ENCODE measurements at regions not wholly inside any gene's neighbourhood (a gene's known extent, or its start where the extent isn't known, plus 50 kb on each side); places are given as distances from the start of the nearest gene placed in this dataset.

GRCh38 chr5:159697530-159697929, 218.8 kb upstream of the ADRA1B start:
- no peak for ATAC-seq

GRCh38 chr5:159698322-159698721, 218.0 kb upstream of the ADRA1B start:
- DNase-seq (ENCODE audit: missing footprints) (no peak), ATAC-seq (no peak)
- intact Hi-C loops (cut with DNase I), result no loop called here

More at GRCh38 chr5:159697530-159697929, 218.8 kb upstream of the ADRA1B start:
- DNase-seq (ENCODE audit: missing footprints), result no peak
- intact Hi-C loops (cut with DNase I), result no loop called here

GRCh38 chr5:159700016-159700415, 216.3 kb upstream of the ADRA1B start:
- intact Hi-C loops (cut with DNase I), result no loop called here
- no peak for DNase-seq (ENCODE audit: missing footprints)
- ATAC-seq, result no peak

GRCh38 chr5:159702301-159702700, 214.0 kb upstream of the ADRA1B start:
- intact Hi-C loops (cut with DNase I), result no loop called here
- ATAC-seq, result no peak
- no peak for DNase-seq (ENCODE audit: missing footprints)

GRCh38 chr5:159702826-159703225, 213.5 kb upstream of the ADRA1B start:
- no peak for DNase-seq (ENCODE audit: missing footprints)
- intact Hi-C loops (cut with DNase I), result no loop called here
- ATAC-seq, result no peak

GRCh38 chr5:159704160-159704559, 212.1 kb upstream of the ADRA1B start:
- no peak for ATAC-seq
- intact Hi-C loops (cut with DNase I), result no loop called here

GRCh38 chr5:159705948-159706347, 210.3 kb upstream of the ADRA1B start:
- no peak for DNase-seq (ENCODE audit: missing footprints)
- intact Hi-C loops (cut with DNase I), result no loop called here
- no peak for ATAC-seq

More at GRCh38 chr5:159704160-159704559, 212.1 kb upstream of the ADRA1B start:
- DNase-seq (ENCODE audit: missing footprints), result no peak

- intact Hi-C loops (cut with DNase I), result no loop called here
- ATAC-seq, result no peak
Measured at GRCh38 chr5:159708090-159708489, 208.2 kb upstream of the ADRA1B start.

GRCh38 chr5:159712672-159713071, 203.6 kb upstream of the ADRA1B start:
- intact Hi-C loops (cut with DNase I), result no loop called here
- DNase-seq (ENCODE audit: missing footprints), result no peak
- ATAC-seq, result no peak

More at GRCh38 chr5:159708090-159708489, 208.2 kb upstream of the ADRA1B start:
- no peak for DNase-seq (ENCODE audit: missing footprints)

GRCh38 chr5:159713254-159713653, 203.0 kb upstream of the ADRA1B start:
- no peak for ATAC-seq
- DNase-seq (ENCODE audit: missing footprints), result no peak
- intact Hi-C loops (cut with DNase I), result no loop called here

GRCh38 chr5:159713773-159714172, 202.5 kb upstream of the ADRA1B start:
- ATAC-seq, result no peak
- no peak for DNase-seq (ENCODE audit: missing footprints)
- intact Hi-C loops (cut with DNase I), result no loop called here

GRCh38 chr5:159725475-159725874, 190.8 kb upstream of the ADRA1B start:
- no peak for DNase-seq (ENCODE audit: missing footprints)
- intact Hi-C loops (cut with DNase I), result no loop called here
- ATAC-seq, result no peak

GRCh38 chr5:159727167-159727566, 189.1 kb upstream of the ADRA1B start:
- DNase-seq (ENCODE audit: missing footprints), result no peak
- intact Hi-C loops (cut with DNase I), result no loop called here

GRCh38 chr5:159730285-159730684, 186.0 kb upstream of the ADRA1B start:
- DNase-seq (ENCODE audit: missing footprints) (no peak), ATAC-seq (no peak)
- intact Hi-C loops (cut with DNase I), result no loop called here

More at GRCh38 chr5:159727167-159727566, 189.1 kb upstream of the ADRA1B start:
- no peak for ATAC-seq

GRCh38 chr5:159732220-159732619, 184.1 kb upstream of the ADRA1B start:
- ATAC-seq (no peak), DNase-seq (ENCODE audit: missing footprints) (no peak)
- intact Hi-C loops (cut with DNase I), result no loop called here

- intact Hi-C loops (cut with DNase I), result no loop called here
- ATAC-seq (no peak), DNase-seq (ENCODE audit: missing footprints) (no peak)
Measured at GRCh38 chr5:159734366-159734765, 181.9 kb upstream of the ADRA1B start.

GRCh38 chr5:159735036-159735435, 181.2 kb upstream of the ADRA1B start:
- ATAC-seq (no peak), DNase-seq (ENCODE audit: missing footprints) (no peak)
- intact Hi-C loops (cut with DNase I), result no loop called here

- no peak for DNase-seq (ENCODE audit: missing footprints)
- ATAC-seq, result no peak
- intact Hi-C loops (cut with DNase I), result no loop called here
Measured at GRCh38 chr5:159735749-159736660, 180.3 kb upstream of the ADRA1B start.

GRCh38 chr5:159736844-159737243, 179.4 kb upstream of the ADRA1B start:
- peak; percentile 51 for ATAC-seq
- intact Hi-C loops (cut with DNase I), result no loop called here
- no peak for DNase-seq (ENCODE audit: missing footprints)

- ATAC-seq, result peak; percentile 82
- DNase-seq (ENCODE audit: missing footprints), result no peak
- intact Hi-C loops (cut with DNase I), result no loop called here
Measured at GRCh38 chr5:159737263-159737662, 179.0 kb upstream of the ADRA1B start.
